SK-N-SH treated with all-trans-retinoic acid at 6 μM for 48 hours (cell line): ENCODE measurements at regions not wholly inside any gene's neighbourhood (a gene's known extent, or its start where the extent isn't known, plus 50 kb on each side); places are given as distances from the start of the nearest gene placed in this dataset.

Experiments used
- ATAC-seq: fragments of 200-7000 bp; cut with Tn5 transposase; 3 replicates; pipeline ENCODE4 v1.9.1; 2020; ENCODE audit warnings: mild to moderate bottlenecking, moderate library complexity
- ARNTL ChIP-seq: fragments of 450-650 bp; formaldehyde crosslinking; IDR thresholded peaks from 2 replicates; pipeline ENCODE4 v1.5.0; 2020; ENCODE audit warnings: low read depth, mild to moderate bottlenecking, moderate library complexity, borderline replicate concordance
- BACH2 ChIP-seq: fragments of 250-450 bp; sonication (Bioruptor Pico); IDR thresholded peaks from 2 replicates; pipeline ENCODE4 v1.9.0; 2021; ENCODE audit warnings: mild to moderate bottlenecking, borderline replicate concordance
- CSDC2 ChIP-seq: fragments of 250-450 bp; sonication (Bioruptor Pico); IDR thresholded peaks from 2 replicates; pipeline ENCODE4 v1.5.0; 2020; ENCODE audit warnings: mild to moderate bottlenecking, moderate library complexity
- OSR1 ChIP-seq: fragments of 250-450 bp; sonication (Bioruptor Pico); IDR thresholded peaks from 2 replicates; pipeline ENCODE4 v1.8.0; 2022; ENCODE audit warnings: moderate library complexity, mild to moderate bottlenecking, inconsistent platforms
- PPARA ChIP-seq: fragments of 250-450 bp; sonication (Bioruptor Pico); IDR thresholded peaks from 2 replicates; pipeline ENCODE4 v1.5.0; 2020; ENCODE audit warnings: mild to moderate bottlenecking, borderline replicate concordance
- RARB ChIP-seq: fragments of 250-450 bp; sonication (Bioruptor Pico); IDR thresholded peaks from 2 replicates; pipeline ENCODE4 v1.8.0; 2021; ENCODE audit warnings: mild to moderate bottlenecking, moderate library complexity
- SNAI2 ChIP-seq: fragments of 250-450 bp; sonication (Bioruptor Pico); IDR thresholded peaks from 2 replicates; pipeline ENCODE4 v1.5.0; 2020; ENCODE audit warnings: mild to moderate bottlenecking, moderate library complexity
- TCF4 ChIP-seq: fragments of 250-450 bp; sonication (Bioruptor Pico); IDR thresholded peaks from 2 replicates; pipeline ENCODE4 v1.8.0; 2021; ENCODE audit warnings: mild to moderate bottlenecking, moderate library complexity, borderline replicate concordance
- TOX ChIP-seq: fragments of 250-450 bp; sonication (Bioruptor Pico); IDR thresholded peaks from 2 replicates; pipeline ENCODE4 v1.8.0; 2021; ENCODE audit warnings: mild to moderate bottlenecking, moderate library complexity, borderline replicate concordance
- ZC3H10 ChIP-seq: fragments of 250-450 bp; sonication (Bioruptor Pico); IDR thresholded peaks from 2 replicates; pipeline ENCODE4 v1.5.1; 2021; ENCODE audit warnings: mild to moderate bottlenecking, moderate library complexity
- ZFP3 ChIP-seq: fragments of 250-450 bp; sonication (Bioruptor Pico); IDR thresholded peaks from 2 replicates; pipeline ENCODE4 v1.5.0; 2020; ENCODE audit warnings: mild to moderate bottlenecking, moderate library complexity
- ZFP30 ChIP-seq: fragments of 450-650 bp; formaldehyde crosslinking; IDR thresholded peaks from 2 replicates; pipeline ENCODE4 v1.5.0; 2022; ENCODE audit warnings: mild to moderate bottlenecking, moderate library complexity
- ZNF565 ChIP-seq: fragments of 450-650 bp; formaldehyde crosslinking; conservative IDR thresholded peaks from 2 replicates; pipeline ENCODE4 v1.5.0; 2020; ENCODE audit warnings: low read depth, mild to moderate bottlenecking, moderate library complexity
- ZNF70 ChIP-seq: fragments of 450-650 bp; formaldehyde crosslinking; IDR thresholded peaks from 2 replicates; pipeline ENCODE4 v1.5.0; 2020; ENCODE audit warnings: mild to moderate bottlenecking, moderate library complexity
- ZNF8 ChIP-seq: fragments of 450-650 bp; formaldehyde crosslinking; IDR thresholded peaks from 2 replicates; pipeline ENCODE4 v1.5.0; 2020; ENCODE audit warnings: mild to moderate bottlenecking, moderate library complexity
- TF ChIP-seq, protein P1 (sequence below): fragments of 250-450 bp; sonication (Bioruptor Pico); IDR thresholded peaks from 2 replicates; pipeline ENCODE4 v1.8.0; 2020; ENCODE audit warnings: mild to moderate bottlenecking, moderate library complexity, borderline replicate concordance
- TF ChIP-seq, protein P2 (sequence below): fragments of 250-450 bp; sonication (Bioruptor Pico); IDR thresholded peaks from 2 replicates; pipeline ENCODE4 v1.5.0; 2020; ENCODE audit warnings: mild to moderate bottlenecking, moderate library complexity
- TF ChIP-seq, protein P3 (sequence below): fragments of 250-450 bp; sonication (Bioruptor Pico); IDR thresholded peaks from 2 replicates; pipeline ENCODE4 v1.5.1; 2020; ENCODE audit warnings: low read depth, mild to moderate bottlenecking, moderate library complexity
- TF ChIP-seq, protein P4 (sequence below): fragments of 250-450 bp; sonication (Bioruptor Pico); IDR thresholded peaks from 2 replicates; pipeline ENCODE4 v1.8.0; 2021; ENCODE audit warnings: low read depth, mild to moderate bottlenecking, moderate library complexity, borderline replicate concordance
- TF ChIP-seq, protein P5 (sequence below): fragments of 250-450 bp; sonication (Bioruptor Pico); IDR thresholded peaks from 2 replicates; pipeline ENCODE4 v1.5.1; 2021; ENCODE audit warnings: mild to moderate bottlenecking, moderate library complexity

DNA sequence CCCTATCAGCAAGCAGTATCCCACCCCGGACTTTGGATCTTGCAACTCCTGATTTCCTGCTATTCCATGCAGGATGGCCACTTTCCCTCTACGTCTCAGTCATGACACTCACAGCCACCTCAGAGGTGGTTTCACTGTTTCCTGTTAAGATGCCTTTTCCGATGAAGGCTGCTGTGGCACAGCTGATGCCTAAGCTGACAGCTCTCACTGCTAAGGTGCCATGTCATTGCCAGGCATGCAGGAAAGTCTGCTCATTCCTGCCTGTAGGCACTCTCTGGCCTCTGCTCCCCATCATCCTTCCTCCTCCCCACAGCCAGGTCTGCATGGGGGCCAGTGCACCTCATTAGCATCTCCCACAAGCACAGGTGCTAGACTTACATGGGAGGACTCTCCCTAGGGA is 173.0 kb downstream of the CBLN1 start:
- TF ChIP-seq OSR1 (CRISPR knock-in tag) (no peak), SNAI2 (CRISPR knock-in tag) (no peak), ZFP3 (CRISPR knock-in tag) (no peak), ZNF565 (CRISPR knock-in tag) (no peak), PPARA (no peak), RARB (CRISPR knock-in tag) (no peak)
- TF ChIP-seq, protein P1, sequence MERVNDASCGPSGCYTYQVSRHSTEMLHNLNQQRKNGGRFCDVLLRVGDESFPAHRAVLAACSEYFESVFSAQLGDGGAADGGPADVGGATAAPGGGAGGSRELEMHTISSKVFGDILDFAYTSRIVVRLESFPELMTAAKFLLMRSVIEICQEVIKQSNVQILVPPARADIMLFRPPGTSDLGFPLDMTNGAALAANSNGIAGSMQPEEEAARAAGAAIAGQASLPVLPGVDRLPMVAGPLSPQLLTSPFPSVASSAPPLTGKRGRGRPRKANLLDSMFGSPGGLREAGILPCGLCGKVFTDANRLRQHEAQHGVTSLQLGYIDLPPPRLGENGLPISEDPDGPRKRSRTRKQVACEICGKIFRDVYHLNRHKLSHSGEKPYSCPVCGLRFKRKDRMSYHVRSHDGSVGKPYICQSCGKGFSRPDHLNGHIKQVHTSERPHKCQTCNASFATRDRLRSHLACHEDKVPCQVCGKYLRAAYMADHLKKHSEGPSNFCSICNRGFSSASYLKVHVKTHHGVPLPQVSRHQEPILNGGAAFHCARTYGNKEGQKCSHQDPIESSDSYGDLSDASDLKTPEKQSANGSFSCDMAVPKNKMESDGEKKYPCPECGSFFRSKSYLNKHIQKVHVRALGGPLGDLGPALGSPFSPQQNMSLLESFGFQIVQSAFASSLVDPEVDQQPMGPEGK = no peak
- TF ChIP-seq, protein P2, sequence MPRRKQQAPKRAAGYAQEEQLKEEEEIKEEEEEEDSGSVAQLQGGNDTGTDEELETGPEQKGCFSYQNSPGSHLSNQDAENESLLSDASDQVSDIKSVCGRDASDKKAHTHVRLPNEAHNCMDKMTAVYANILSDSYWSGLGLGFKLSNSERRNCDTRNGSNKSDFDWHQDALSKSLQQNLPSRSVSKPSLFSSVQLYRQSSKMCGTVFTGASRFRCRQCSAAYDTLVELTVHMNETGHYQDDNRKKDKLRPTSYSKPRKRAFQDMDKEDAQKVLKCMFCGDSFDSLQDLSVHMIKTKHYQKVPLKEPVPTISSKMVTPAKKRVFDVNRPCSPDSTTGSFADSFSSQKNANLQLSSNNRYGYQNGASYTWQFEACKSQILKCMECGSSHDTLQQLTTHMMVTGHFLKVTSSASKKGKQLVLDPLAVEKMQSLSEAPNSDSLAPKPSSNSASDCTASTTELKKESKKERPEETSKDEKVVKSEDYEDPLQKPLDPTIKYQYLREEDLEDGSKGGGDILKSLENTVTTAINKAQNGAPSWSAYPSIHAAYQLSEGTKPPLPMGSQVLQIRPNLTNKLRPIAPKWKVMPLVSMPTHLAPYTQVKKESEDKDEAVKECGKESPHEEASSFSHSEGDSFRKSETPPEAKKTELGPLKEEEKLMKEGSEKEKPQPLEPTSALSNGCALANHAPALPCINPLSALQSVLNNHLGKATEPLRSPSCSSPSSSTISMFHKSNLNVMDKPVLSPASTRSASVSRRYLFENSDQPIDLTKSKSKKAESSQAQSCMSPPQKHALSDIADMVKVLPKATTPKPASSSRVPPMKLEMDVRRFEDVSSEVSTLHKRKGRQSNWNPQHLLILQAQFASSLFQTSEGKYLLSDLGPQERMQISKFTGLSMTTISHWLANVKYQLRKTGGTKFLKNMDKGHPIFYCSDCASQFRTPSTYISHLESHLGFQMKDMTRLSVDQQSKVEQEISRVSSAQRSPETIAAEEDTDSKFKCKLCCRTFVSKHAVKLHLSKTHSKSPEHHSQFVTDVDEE (CRISPR knock-in tag) = no peak
- no peak for ATAC-seq

DNA sequence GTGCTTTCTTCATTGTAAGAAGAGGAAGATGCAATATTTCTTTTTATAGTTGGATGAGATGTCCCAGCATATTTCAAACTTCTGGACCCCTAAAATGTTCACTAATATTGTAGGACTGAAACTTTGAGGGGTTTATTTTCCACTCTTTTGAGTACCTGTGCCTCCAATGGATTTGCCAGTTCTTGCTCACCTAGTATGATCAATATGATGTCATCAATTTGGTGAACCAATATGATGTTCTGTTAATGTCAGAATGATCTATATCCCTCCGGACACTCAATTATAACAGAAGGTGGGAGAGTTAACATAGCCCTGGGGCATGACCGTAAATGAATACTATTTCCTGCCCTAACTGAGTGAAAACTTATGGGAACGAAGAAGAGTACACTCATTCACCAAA is 178.3 kb downstream of the CBLN1 start:
- ATAC-seq = no peak
- TF ChIP-seq ZFP3 (CRISPR knock-in tag) (no peak), ZC3H10 (CRISPR knock-in tag) (no peak), ARNTL (CRISPR knock-in tag) (no peak)

DNA sequence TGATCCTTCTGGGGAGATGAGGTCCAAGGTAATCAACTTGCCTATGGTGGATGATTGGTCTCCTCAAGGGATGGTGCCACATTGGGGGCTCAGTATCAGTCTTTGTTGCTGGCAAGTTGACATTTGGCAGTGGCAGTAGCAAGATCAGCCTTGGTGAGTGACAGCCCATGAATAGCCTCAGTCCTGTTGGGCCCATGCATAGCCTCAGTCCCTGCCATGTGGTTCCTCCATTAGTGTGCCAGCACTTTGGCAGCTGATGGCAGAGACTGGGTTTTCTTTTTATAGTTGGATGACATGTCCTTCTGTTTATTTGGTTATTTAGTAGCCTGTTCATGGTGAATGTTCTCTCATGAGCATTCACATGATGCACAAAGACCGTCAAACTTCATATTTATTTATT is 179.6 kb downstream of the CBLN1 start:
- no peak for TF ChIP-seq ZNF565 (CRISPR knock-in tag)
- no peak for TF ChIP-seq CSDC2 (CRISPR knock-in tag)
- no peak for TF ChIP-seq TCF4
- TF ChIP-seq, all 23 proteins: peak for 0
- no peak for ATAC-seq

DNA sequence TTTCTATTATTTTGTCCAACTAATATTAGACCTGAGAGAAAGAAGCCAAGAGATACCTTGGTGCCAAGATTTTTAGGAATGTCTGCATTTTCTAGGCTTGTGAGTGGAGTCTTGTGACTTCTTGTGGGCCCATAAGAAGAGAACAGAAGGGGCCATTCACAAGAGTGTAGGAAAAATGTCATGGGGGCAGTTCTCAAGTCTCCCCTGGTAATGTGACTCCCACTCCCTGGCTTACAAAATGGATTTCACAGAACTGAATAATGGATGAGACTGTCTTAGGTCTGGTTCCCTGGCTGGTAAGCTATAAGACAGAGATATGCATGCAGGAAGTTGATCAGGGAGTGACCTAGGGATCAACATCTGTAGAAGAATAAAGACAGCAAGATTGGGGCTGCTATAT is 181.3 kb downstream of the CBLN1 start:
- ATAC-seq = no peak

More for the DNA sequence above, 181.3 kb downstream of the CBLN1 start:
- no peak for TF ChIP-seq RARB (CRISPR knock-in tag)
- TF ChIP-seq ZC3H10 (CRISPR knock-in tag) = no peak
- TF ChIP-seq ZFP30 (CRISPR knock-in tag) = no peak
- no peak for TF ChIP-seq BACH2
- TF ChIP-seq, protein P3, sequence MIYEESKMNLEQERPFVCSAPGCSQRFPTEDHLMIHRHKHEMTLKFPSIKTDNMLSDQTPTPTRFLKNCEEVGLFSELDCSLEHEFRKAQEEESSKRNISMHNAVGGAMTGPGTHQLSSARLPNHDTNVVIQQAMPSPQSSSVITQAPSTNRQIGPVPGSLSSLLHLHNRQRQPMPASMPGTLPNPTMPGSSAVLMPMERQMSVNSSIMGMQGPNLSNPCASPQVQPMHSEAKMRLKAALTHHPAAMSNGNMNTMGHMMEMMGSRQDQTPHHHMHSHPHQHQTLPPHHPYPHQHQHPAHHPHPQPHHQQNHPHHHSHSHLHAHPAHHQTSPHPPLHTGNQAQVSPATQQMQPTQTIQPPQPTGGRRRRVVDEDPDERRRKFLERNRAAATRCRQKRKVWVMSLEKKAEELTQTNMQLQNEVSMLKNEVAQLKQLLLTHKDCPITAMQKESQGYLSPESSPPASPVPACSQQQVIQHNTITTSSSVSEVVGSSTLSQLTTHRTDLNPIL (CRISPR knock-in tag) = no peak
- TF ChIP-seq, protein P2 (CRISPR knock-in tag) = no peak
- no peak for TF ChIP-seq TCF4
- TF ChIP-seq, protein P1 = no peak
- TF ChIP-seq, protein P4, sequence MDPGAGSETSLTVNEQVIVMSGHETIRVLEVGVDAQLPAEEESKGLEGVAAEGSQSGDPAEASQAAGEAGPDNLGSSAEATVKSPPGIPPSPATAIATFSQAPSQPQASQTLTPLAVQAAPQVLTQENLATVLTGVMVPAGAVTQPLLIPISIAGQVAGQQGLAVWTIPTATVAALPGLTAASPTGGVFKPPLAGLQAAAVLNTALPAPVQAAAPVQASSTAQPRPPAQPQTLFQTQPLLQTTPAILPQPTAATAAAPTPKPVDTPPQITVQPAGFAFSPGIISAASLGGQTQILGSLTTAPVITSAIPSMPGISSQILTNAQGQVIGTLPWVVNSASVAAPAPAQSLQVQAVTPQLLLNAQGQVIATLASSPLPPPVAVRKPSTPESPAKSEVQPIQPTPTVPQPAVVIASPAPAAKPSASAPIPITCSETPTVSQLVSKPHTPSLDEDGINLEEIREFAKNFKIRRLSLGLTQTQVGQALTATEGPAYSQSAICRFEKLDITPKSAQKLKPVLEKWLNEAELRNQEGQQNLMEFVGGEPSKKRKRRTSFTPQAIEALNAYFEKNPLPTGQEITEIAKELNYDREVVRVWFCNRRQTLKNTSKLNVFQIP (CRISPR knock-in tag) = no peak
- TF ChIP-seq SNAI2 (CRISPR knock-in tag) = no peak
- TF ChIP-seq TOX (CRISPR knock-in tag) = no peak
- TF ChIP-seq ZNF70 (CRISPR knock-in tag) = no peak
- no peak for TF ChIP-seq ZNF8
- TF ChIP-seq, protein P5, sequence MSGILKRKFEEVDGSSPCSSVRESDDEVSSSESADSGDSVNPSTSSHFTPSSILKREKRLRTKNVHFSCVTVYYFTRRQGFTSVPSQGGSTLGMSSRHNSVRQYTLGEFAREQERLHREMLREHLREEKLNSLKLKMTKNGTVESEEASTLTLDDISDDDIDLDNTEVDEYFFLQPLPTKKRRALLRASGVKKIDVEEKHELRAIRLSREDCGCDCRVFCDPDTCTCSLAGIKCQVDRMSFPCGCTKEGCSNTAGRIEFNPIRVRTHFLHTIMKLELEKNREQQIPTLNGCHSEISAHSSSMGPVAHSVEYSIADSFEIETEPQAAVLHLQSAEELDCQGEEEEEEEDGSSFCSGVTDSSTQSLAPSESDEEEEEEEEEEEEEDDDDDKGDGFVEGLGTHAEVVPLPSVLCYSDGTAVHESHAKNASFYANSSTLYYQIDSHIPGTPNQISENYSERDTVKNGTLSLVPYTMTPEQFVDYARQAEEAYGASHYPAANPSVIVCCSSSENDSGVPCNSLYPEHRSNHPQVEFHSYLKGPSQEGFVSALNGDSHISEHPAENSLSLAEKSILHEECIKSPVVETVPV (CRISPR knock-in tag) = no peak
